ENCODE measurements at regions not wholly inside any gene's neighbourhood (a gene's known extent, or its start where the extent isn't known, plus 50 kb on each side); places are given as distances from the start of the nearest gene placed in this dataset.
"Not testable (repeated sequence)": the region's sequence is repeated elsewhere in the genome, so short reads cannot be mapped to it uniquely, and the experiment has no call there.

DNA sequence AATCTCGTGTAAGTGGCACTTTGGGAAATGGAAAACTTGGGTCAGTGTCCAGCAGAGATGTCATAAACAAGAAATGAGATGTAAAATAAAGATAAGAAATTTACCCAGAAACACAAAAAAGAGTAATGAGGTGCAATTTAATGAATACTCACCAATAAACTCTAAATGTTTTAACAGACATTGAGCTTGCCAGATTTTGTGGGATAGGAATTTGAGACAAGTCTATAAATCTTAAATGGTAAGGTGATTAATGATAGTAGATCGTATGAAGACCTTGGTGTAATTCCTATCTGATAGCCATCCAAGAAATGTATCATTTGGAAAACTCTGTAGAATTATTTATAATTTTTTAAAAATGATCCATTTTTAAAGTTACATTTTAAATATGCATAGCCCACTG is 682.4 kb downstream of the MAT2B start:
- no peak for DNase-seq (ENCODE audit: low read depth)

DNA sequence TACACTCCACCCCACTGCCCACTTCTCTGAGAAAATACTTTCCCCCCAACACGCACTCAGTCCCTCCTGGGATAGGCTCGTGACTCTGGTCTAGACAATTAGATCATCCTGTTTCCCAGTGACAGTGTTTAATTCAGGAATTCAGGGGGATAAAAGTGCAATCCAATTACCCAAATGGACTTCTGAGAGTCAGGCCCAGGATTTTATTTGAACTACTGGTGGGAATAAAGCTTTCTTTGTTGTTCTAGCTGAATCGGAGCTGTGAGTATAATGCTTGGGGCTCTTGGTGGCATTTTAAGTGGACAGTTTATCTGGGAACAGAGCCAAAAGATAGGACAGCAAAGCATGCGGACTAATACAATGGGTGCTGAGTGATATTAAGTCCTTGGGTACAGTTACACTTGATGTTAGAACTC is 683.3 kb downstream of the MAT2B start:
- DNase-seq (ENCODE audit: low read depth): peak; percentile 41

DNA sequence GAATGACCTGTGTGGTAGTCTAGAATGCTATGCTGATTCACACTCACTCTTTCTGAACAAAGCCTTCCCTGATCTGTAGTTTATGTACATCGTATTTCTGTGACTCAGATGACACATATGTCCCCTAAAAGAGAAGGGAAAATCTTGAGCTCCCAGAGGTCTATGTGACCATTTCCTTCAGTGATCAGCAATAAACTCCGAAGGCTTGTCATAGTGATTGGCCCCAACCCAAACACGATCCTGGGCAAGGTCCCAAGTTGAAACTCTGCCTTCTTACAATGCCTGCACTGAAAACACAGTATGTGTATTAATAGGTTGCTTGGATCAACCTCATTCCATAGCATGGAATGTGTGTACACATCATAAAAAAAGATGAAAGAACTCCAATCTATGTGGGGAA is 685.8 kb downstream of the MAT2B start:
- peak; percentile 54 for DNase-seq (ENCODE audit: low read depth)

DNA sequence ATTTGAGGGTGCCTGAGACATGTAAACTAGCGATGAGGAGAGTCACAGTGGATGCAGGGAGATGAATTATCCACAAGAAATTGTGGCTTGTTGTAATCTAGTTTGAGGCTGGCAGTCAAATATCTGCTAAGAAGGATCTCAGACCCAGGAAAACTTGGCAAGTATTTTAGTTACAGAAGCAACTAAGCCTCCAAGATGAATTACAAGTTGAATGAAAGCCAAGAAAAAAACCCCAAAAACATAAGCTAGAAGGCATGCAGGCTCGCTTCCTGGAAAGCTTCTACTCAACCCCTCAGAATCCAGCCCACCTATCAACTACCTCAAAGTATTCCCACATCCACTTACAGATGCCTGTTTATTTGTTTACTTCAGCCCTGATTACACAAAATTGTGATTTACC is 696.9 kb downstream of the MAT2B start:
- peak; percentile 48 for DNase-seq (ENCODE audit: low read depth)

DNA sequence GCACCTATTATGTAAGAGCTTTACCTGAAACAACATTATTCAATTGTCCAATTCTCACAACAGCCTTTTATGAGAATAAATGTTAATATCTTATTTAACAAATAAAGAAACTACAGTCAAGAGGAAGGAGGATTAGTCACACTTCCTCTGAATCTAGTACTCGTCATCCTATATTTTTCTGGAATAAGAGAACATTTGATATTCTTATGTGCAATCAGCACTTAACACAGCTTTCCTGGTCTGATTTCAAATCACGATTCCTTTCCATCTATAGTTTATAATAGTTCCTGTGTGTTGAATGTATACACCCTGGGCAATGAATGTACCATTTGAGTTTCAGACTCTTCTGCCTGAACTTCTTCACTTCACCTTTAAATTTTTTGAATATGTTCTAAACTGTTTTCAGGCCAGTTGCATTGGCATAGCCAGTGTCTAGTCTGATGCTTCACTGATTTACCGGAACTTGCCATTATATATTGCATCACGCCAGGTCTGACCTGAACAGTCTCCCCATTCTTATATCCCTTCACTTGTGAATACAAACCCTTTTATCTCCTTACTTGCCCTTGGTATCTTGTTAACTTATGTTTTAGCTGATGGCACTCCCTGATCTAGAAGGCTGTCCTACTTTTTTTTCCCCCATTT is 698.3 kb downstream of the MAT2B start:
- DNase-seq (ENCODE audit: low read depth): no peak

DNA sequence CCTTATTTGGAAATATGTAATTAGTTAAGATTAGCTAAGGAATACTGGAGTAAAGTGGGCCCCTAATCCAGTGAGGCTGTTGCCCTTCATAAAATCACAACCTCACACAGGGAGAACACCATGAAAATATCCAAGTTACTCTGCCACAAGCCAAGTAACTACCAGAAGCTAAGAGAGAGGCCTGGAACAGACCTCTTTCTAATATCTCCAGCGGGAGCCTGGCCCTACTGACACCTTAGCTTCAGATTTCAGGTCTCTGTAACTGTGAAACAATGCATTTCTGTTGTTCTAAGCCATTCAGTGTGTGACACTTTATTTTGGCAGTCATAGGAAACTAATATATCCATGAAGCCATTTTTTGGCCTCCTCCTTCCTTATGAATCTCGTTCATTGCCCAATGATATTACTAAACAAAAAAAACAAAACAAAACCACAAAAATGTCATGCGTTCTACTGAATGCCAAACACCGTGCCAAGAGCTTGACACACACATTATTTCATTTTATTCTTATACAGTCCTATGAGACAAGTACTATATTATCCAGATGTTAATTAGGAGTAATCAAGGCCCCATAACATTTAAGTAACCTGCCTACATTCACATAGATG is 699.0 kb downstream of the MAT2B start:
- DNase-seq (ENCODE audit: low read depth): peak; percentile 39

DNA sequence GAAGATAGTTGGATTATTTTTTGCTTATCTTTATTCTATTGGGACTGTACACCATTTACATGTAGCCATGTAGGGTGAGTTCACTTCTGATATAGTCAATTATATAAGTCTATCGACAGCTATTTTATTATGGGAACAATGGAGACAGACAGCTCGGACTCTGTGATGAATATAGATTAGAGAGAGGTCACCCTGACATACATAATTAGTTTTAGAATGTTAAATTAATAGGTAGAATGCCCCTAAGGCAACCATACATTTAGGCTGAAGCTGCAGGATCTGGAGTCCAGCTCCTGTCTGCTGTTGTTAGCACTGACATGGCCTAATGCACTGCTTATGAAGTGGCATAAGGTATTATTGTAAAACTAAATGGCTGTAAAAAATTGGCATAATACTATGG is 700.8 kb downstream of the MAT2B start:
- DNase-seq (ENCODE audit: low read depth): no peak

DNA sequence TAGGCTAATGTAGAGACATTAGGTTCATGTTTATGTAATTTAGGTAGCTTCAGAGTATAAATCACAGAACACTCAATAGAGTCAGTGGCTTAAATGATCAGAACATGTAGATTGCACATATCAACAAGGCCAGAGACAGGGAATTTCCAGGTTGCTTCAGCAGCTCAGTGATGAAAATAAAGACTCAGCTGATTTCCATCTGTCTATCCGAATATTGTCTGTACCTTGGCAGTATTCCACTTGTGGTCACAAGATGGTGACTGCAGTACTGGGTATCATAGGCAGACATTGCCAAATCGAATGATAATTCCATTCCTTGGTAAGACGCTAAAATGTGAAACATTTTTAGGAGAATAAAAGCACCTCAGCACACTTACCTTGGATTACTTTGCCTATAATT is 702.2 kb downstream of the MAT2B start:
- peak; percentile 26 for DNase-seq (ENCODE audit: low read depth)

DNA sequence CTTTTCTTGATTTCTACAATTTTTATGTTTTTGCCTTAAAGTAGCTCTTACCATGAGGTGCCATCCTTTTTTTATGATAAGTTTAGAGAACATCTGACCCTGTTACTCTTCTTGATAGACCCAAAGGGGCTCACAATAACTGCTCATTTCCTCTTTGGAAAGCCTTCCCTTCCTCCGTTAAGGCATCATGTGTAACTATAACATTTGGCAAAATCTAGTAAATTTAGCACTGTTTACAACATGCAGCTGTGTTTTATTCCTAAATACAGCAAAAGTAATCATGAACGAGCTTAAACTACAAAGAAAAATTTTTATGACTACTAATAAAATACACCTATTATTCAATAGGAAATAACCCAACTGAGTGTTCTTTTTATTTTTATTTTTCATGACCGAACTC is 705.1 kb downstream of the MAT2B start:
- no peak for DNase-seq (ENCODE audit: low read depth)

DNA sequence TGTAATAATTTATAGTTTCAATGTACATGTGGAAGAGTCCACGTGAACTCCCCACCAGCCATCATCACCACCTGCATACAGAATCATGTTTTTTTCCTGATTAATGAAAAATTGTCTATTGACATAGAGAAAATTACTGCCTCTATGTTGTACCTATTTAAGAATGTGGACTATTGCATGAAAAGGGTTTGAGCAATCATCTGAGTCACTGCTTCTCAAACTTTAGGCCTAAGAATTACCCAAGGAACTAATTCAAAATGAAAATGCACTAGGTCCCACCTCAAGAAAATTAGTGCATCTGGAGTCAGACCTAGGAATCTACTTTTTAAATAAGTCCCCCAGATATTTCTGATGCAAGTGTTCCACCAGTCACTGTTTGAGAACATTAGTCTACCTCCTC is 709.3 kb downstream of the MAT2B start:
- no peak for DNase-seq (ENCODE audit: low read depth)

DNA sequence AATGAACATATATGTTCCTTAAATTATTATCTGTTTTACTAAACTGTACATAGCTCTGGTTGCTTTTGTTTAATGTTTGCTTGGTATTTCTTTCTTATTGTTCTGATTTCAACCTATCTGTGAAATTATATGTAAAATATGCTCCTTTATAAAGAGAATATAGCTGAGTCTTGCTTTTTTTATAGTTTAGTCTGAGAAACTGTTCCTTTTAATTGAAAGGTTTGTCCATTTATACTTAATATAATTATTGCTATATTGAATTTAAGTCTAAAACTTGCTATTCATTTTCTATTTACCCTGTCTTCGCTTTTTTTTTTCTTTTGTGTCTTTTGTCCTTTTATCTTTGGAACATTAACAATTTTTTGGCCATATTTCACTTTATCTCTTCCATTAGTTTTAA is 712.0 kb downstream of the MAT2B start:
- DNase-seq (ENCODE audit: low read depth): no peak

DNA sequence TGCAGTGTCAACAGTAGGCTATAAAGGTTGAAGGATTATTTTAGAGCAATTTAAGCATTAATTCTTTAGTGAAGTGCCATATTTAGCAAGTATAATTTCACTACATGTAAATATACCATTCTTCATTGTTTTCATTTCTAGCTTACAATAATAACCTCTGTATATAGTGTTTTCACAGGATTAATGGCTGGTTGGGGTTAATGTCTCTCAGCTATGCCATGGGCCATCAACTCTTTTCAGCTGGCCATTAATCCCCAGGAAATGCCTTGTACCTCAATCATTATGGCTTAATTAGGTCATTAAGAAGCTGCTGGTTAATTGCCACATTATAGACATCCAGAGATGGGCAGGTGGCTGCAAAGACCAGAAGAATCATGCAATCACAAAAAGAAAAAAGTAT is 715.1 kb downstream of the MAT2B start:
- no peak for DNase-seq (ENCODE audit: low read depth)

DNA sequence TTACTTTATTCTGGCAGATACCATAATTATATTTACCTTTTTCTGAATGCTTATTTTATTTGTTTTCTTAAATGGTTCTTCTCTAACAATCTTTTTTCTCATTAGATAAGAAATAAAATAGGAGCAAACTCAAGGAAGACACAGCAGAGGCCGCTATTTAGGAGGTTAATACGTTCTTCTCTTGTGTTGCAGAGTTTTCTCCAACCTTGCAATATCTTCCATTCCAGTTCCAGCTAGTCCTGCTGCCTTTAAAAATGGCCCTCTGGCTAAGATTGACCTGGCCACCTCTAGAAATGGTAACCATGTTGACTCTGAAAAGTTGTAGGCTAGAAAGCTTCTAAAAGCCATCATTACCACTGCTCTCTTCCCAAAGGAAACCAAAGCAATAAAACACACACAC is 718.8 kb downstream of the MAT2B start:
- DNase-seq (ENCODE audit: low read depth): no peak

DNA sequence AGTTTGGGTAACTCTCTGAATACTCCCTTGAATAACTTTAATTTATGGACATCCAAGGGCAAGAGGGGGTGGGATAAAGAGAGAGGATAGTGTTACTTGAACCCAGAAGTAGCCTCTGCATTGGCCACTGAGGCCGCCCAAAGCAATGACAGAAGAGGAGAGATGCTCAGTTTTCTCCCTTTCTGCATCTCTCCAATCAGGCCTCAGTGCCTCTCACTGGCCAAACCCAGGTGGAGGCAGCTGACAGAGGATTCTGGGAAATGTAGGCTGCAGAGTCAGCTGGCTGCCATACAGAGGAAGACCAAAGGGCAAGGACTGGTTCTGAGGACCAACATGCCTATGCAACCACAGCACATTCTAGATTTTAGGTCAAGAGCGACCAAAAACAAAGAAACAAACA is 719.4 kb downstream of the MAT2B start:
- DNase-seq (ENCODE audit: low read depth): no peak

DNA sequence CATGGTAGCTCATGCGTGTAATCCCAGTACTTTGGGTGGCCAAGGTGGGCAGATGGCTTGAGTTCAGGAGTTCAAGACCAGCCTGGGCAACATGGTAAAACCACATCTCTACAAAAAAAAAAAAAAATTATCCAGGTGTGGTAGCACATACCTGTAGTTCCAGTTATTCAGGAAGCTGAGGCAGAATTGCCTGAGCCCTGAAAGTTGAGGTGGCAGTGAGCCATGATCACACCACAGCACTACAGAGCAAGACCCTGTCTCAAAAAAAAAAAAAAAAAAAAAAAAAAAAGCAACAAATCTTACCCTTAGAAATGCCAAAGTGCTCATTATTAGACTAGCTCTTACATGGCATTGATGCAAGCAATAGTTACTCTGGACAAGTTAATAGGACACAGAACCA is 724.9 kb downstream of the MAT2B start:
- no peak for DNase-seq (ENCODE audit: low read depth)

DNA sequence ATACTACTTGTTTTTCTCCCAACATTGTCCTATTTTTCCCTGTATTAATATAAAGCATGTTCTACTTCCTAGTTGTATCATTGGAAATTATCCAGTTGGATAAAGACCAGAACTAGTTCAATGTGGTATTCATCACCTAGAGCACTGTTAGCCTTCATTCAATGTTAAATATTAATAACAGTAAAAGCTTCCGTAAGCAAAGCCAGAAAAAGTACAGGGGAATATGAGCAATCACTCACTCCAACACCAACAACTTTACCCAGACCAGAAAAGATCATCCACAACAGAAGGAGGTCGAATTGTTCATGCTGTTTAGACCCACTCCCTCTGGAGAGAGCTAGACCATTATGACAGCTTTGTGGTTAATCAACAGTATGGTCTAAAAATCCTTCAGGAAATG is 728.4 kb downstream of the MAT2B start:
- DNase-seq (ENCODE audit: low read depth): peak; percentile 13

DNA sequence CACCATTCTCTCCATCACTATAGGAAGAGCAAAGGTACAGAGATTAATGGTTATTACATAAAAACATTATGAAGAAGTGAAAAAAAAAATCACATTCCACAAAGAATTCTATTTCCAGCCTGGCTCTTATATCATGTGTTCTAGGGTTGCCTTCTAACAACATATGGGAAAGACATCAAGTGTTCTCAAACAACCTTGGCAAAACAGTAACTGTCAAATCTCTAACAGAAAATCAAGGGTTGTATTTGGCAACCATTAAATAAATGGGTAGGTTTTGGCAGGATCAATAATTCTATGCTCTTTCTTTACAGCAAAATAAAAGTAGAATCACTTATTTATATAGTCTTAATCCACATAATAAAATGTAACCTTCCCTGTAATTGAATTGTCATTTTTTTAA is 728.9 kb downstream of the MAT2B start:
- DNase-seq (ENCODE audit: low read depth): no peak

DNA sequence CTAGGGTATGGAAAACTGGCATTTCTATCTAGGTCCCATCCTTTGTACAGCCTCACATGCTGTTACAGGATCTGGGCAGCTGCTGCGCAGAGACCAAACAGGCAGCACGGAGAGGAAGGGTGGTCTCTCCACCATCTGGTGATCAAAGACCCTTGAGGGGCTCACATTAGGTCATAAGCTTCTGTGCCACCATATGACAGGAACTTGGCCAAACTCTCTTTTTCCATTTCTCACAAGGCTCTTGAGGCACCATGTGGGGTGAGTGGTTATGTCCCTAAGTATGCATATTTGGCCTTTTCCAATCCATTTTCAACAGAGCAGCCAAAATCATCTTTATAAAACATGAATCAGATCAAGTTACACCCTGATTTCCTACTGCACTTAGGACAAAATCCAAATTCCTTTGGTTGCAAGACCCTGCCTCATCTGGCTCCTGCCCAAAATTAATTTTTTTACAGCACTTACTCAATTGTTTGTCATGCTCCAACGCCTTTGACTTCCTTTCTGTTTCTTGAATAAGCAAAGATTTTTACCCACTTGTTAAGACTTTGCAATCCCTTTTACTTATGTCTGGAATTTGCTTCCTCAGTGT is 730.0 kb downstream of the MAT2B start:
- peak; percentile 72 for DNase-seq (ENCODE audit: low read depth)

DNA sequence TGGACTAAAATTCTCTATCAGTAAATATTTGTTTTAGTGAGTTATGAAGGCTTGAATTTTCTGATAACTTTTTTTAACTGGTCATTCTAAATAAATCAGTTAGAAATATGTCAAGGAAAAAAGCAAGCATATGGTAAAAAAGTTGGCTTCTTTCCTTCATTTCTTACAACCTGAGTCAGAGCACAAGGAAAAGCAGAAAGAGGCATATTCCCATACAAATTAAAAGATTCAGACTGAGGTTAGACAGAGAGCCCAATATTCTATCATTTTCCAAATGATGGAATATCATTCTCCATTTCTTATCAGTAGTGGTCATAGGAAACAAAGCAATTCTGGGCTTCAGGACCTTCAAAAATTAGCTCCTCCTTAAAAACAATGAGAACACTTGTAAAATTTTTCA is 732.1 kb downstream of the MAT2B start:
- DNase-seq (ENCODE audit: low read depth): no peak

DNA sequence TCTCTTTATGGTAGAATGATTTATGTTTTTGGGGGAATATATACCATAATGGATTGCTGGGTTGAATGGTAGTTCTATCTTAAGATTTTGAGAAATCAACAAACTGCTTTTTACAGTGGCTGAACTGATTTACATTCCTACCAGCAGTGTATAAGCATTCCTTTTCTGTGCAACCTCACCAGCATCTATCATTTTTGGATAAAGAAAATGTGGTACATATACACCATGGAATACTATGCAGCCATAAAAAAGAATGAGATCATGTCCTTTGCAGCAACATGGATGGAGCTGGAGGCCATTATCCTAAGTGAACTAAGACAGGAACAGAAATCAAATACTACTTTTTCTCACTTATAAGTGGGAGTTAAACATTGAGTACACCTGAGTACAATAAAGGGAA is 746.4 kb downstream of the MAT2B start:
- DNase-seq (ENCODE audit: low read depth): not testable (repeated sequence)

DNA sequence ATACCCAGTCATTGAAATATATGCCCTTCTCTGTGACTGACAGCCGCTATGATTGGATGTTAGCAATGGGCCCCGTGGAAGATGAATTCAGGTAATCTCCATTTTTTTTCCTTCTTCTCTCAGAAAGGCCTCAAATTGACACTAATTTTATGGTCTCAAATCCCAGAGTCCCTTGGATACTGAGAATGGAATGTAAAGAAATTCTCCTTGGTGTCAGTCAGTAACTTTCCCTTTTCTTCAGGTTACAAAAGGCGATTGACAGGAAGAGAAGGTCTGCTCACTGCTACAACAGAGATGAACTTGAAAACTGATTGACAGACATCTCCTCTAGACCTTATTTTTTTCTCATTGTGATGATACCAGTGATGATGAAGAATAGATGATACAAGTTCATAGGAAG is 748.3 kb downstream of the MAT2B start:
- DNase-seq (ENCODE audit: low read depth): no peak

DNA sequence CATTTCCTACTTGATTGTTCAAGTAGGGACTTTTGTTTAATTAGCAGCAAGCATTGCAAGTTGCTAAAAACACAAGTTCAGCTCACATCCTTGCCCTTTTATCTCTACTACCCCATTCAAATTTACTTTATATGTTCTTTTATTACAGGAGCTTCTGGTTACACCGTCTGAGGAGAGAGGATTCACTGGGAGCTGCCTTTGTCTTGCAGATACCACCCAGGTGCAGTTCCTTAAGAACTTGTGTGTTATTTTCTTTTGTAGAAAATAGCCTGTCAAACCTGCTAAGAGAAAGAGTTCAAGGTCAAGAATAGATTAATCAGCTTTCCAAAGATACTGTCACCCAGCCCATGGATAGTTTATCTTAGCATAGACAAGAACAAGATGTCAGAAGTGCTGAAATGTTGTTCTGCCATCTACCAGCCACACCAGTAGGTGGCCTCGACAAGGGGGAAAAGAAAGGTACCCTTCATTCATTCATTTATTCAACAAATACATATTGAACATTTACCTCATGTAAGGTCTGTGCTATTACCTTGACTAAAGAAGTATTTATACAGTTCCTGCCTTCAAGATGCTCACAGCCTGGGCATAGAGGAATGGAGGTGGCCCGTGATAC is 750.3 kb downstream of the MAT2B start:
- DNase-seq (ENCODE audit: low read depth): no peak

DNA sequence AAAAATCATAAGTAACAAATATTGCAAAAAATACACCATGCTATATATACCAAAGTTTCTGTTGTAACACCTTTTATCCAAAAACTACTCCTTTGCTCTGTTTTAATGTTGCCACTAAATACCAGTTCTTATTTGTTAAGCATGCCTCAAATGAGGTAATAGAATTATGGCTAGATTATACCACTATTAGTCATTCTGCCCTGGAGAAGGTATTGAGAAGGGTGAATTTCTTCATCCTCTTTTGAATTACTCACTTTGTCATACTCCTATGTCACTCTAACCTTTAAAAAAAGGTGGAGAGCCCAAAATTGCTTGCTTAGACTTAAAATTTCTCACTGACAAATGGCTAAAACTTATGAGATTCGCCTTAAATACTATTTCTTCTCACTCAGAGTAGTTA is 750.9 kb downstream of the MAT2B start:
- DNase-seq (ENCODE audit: low read depth): no peak

Data from myocyte (in vitro differentiated cells).